ENCODE measurements at regions not wholly inside any gene's neighbourhood (a gene's known extent, or its start where the extent isn't known, plus 50 kb on each side); places are given as distances from the start of the nearest gene placed in this dataset.
"Not testable (repeated sequence)": the region's sequence is repeated elsewhere in the genome, so short reads cannot be mapped to it uniquely, and the experiment has no call there.

DNA sequence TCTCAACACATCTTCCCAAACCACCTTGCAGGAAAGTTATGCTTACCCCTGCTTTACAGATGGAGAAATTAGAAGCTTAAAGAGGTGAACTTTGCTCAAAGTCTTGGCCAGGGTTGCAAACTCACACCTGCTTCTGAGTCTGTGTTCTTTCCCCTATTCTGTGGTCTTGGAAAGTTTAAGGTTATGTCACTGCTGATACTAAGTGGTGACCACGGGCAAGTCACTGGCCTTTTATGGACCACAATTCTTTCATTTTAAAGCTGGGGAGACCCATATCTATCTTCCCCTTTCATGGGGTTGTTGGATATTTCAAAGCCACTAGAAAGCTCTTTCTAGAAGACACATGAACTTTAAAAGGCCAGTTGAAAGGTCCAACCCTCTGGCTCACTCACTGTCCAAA is 95.4 kb upstream of the KLF4 start:
- DNase-seq (no peak), ATAC-seq (ENCODE audit: low FRiP score in 2 of 2) (no peak)
- Histone ChIP-seq H3K27ac (peak overlapping the region in 2 of 4 donors; percentile 86), H3K4me3 (no peak overlapping the region), H3K4me1 (peaks cover 4 to 24% (median 20%) of the 10 kb centered on the region in 4 donors), H3K36me3 (no peaks in the 10 kb centered on the region), H3K9me3 (no peaks in the 10 kb centered on the region), H3K27me3 (no peaks in the 10 kb centered on the region)
- TF ChIP-seq POLR2A (IDR thresholded peaks at IDR 0.05): no peak
- 63 to 75% methylated on average over 1 of the region's 1 CpG for WGBS, 2 donors

DNA sequence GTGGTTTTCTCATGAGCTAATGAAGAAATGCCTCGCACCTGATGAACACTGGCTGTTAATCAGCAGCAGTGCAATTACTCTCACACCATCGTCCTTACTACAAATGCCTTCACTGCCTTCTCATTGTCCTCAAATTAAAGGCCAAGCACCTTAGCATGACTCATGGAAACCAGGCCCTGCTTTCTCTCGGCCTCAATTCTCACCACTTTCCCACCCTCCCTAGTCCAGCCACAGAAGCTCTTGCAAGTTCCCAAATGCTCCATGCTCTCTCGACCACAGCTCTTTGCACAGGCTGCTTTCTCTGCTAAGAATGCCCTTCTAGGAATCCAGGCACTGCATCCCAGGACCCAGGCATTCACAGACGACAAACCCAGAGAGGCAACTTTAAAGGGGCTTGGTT is 94.6 kb upstream of the KLF4 start:
- WGBS, 2 donors: 71 to 78% methylated on average over 5 of the region's 5 CpGs
- H3K27ac ChIP-seq: peak overlapping the region; percentile 36 to 86 (median 70)
- no peaks in the 10 kb centered on the region for H3K9me3 ChIP-seq
- ATAC-seq (ENCODE audit: low FRiP score in 2 of 2) (no peak), DNase-seq (no peak)
- TF ChIP-seq POLR2A (IDR thresholded peaks at IDR 0.05) (no peak), CTCF (IDR thresholded peaks at IDR 0.05) (no peak), POLR2AphosphoS5 (IDR thresholded peaks at IDR 0.05) (no peak), EP300 (IDR thresholded peaks at IDR 0.05) (no peak)
- H3K36me3 ChIP-seq: no peaks in the 10 kb centered on the region
- H3K27me3 ChIP-seq: no peaks in the 10 kb centered on the region
- H3K4me3 ChIP-seq: no peak overlapping the region
- peaks cover 4 to 24% (median 20%) of the 10 kb centered on the region in 4 donors for H3K4me1 ChIP-seq

- 73 to 76% methylated on average over 5 of the region's 5 CpGs for WGBS, 2 donors
- H3K4me3 ChIP-seq: no peak overlapping the region
- no peak for DNase-seq
- no peaks in the 10 kb centered on the region for H3K9me3 ChIP-seq
- peaks cover 0 to 3% (median 0%) of the 10 kb centered on the region in 4 donors for H3K4me1 ChIP-seq
- H3K27me3 ChIP-seq: no peaks in the 10 kb centered on the region
- no peak for TF ChIP-seq CTCF (IDR thresholded peaks at IDR 0.05)
- TF ChIP-seq POLR2A (IDR thresholded peaks at IDR 0.05): no peak
- no peak for TF ChIP-seq EP300 (IDR thresholded peaks at IDR 0.05)
- no peak for TF ChIP-seq POLR2AphosphoS5 (IDR thresholded peaks at IDR 0.05)
- ATAC-seq (ENCODE audit: low FRiP score in 2 of 2): no peak
- H3K27ac ChIP-seq: peak overlapping the region in 2 of 4 donors; percentile 26 to 42
- no peaks in the 10 kb centered on the region for H3K36me3 ChIP-seq
Measured at GRCh38 chr9:107577140-107577776, 87.7 kb upstream of the KLF4 start.

DNA sequence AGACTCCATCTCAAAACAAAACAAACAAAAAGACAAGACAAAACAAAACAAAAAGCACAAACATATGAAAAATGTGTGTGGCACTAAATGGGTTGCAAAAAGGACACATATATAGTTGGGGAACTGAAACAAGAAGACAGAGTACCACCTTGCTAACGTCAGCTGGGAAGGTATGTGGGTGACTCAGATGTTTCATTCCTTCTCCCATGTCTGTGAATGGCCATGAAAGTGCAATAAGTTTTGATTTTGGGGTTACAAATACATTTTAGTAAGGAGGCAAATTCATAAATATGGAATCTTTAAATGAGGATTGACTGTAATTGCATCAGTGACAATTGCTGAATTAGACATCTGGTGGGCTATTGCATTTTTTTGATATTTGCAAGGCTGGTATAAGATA is 81.6 kb upstream of the KLF4 start:
- Histone ChIP-seq H3K4me1 (no peaks in the 10 kb centered on the region), H3K36me3 (no peaks in the 10 kb centered on the region), H3K9me3 (no peaks in the 10 kb centered on the region), H3K27ac (no peak overlapping the region), H3K27me3 (no peaks in the 10 kb centered on the region), H3K4me3 (no peak overlapping the region)
- DNase-seq: no peak
- no peak for ATAC-seq (ENCODE audit: low FRiP score in 2 of 2)
- 62 to 83% methylated on average over 1 of the region's 1 CpG for WGBS, 2 donors
- no peak for TF ChIP-seq CTCF (IDR thresholded peaks at IDR 0.05)
- TF ChIP-seq POLR2A (IDR thresholded peaks at IDR 0.05): no peak
- no peak for TF ChIP-seq POLR2AphosphoS5 (IDR thresholded peaks at IDR 0.05)
- no peak for TF ChIP-seq EP300 (IDR thresholded peaks at IDR 0.05)

DNA sequence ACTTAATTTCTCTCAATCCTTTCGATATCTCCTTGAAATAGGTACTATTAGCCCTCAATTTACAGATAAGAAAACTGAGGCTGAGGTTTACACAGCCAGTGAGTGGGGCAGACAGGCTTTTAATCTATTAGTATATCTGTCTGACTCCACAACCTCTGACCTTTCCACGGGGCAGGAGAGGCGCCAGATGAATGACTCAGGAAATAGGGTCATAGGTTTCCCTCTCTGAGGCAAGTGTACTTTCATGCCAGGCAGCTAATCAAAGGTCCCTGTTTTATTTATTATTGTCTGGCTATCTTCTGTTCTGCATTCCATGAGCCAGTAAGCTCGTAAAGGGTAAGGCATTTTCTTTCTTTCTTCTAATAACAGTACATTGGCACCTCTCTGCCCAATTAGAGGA is 79.6 kb upstream of the KLF4 start:
- no peaks in the 10 kb centered on the region for H3K27me3 ChIP-seq
- H3K27ac ChIP-seq: no peak overlapping the region
- WGBS, 2 donors: 52 to 58% methylated on average over 4 of the region's 4 CpGs
- H3K4me3 ChIP-seq: no peak overlapping the region
- no peak for DNase-seq
- TF ChIP-seq POLR2A (IDR thresholded peaks at IDR 0.05) (no peak), EP300 (IDR thresholded peaks at IDR 0.05) (no peak), POLR2AphosphoS5 (IDR thresholded peaks at IDR 0.05) (no peak), CTCF (IDR thresholded peaks at IDR 0.05) (no peak)
- no peak for ATAC-seq (ENCODE audit: low FRiP score in 2 of 2)
- no peaks in the 10 kb centered on the region for H3K4me1 ChIP-seq
- H3K9me3 ChIP-seq: no peaks in the 10 kb centered on the region
- no peaks in the 10 kb centered on the region for H3K36me3 ChIP-seq

DNA sequence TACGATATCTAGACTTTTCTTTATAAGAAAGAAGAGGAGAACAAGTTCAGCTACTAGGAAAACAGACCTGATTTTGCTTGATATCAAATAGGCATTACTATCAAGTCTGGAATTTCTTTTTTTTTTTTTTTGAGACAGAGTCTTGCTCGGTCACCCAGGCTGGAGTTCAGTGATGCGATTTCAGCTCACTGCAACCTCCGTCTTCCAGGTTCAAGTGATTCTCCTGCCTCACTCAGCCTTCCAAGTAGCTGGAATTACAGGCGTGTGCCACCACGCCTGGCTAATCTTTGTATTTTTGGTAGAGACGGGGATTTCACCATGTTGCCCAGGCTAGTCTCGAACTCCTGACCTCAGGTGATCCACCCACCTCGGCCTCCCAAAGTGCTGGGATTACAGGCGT is 78.8 kb upstream of the KLF4 start:
- not testable (repeated sequence) for ATAC-seq (ENCODE audit: low FRiP score in 2 of 2); H3K4me1 ChIP-seq; H3K27ac ChIP-seq; H3K9me3 ChIP-seq; DNase-seq; H3K36me3 ChIP-seq; H3K27me3 ChIP-seq; H3K4me3 ChIP-seq
- WGBS, 2 donors: 92 to 95% methylated on average over 10 of the region's 10 CpGs
